ENCODE measurements at regions not wholly inside any gene's neighbourhood (a gene's known extent, or its start where the extent isn't known, plus 50 kb on each side); places are given as distances from the start of the nearest gene placed in this dataset.

GRCh38 chr15:47505712-47506328 lies 211.5 kb upstream of the SEMA6D start:
- H3K27me3 ChIP-seq (replicated peaks; ENCODE audit: insufficient read depth, low read depth, low read length, poor library complexity), result no peaks in the 10 kb centered on the region
- H3K4me3 ChIP-seq (ENCODE audit: low read depth, low read length, poor library complexity, severe bottlenecking), result no peak overlapping the region
- no TSS peak for BruUV-seq (replicated peaks)
- ChIA-PET POLR2A (ENCODE audit: low non-redundant PET) (no interaction called here), CTCF (interaction anchor here (1.5 kb wide), 1 partner anchor 34 kb away, joined by 6 read pairs; no protein-coding TSS in a partner anchor)
- TF ChIP-seq CTCF (conservative IDR thresholded peaks at IDR 0.05; ENCODE audit: low read depth, low read length), result no peak
- no peak for TF ChIP-seq EZH2 (IDR thresholded peaks at IDR 0.05; ENCODE audit: borderline replicate concordance, low read depth, low read length, poor library complexity, severe bottlenecking)
- peak overlapping the region; percentile 56 for H3K27ac ChIP-seq (ENCODE audit: low read depth, low read length, poor library complexity, severe bottlenecking)
- H3K36me3 ChIP-seq (ENCODE audit: insufficient read depth, low read length, poor library complexity, severe bottlenecking), result no peaks in the 10 kb centered on the region
- intact Hi-C loops (cut with micrococcal nuclease; ENCODE audit: unreplicated experiment), result no loop called here
- no peak for DNase-seq (ENCODE audit: low spot score)
- no peaks in the 10 kb centered on the region for H3K9me3 ChIP-seq (ENCODE audit: low read depth, low read length, poor library complexity, severe bottlenecking)
- peaks cover 29% of the 10 kb centered on the region for H3K4me1 ChIP-seq (ENCODE audit: insufficient read depth, low read length, poor library complexity, severe bottlenecking)

- CTCF ChIA-PET, result interaction anchor here (1.5 kb wide), 1 partner anchor 35 kb away, joined by 6 read pairs; no protein-coding TSS in a partner anchor
- POLR2A ChIA-PET (ENCODE audit: low non-redundant PET), result no interaction called here
- H3K4me1 ChIP-seq (ENCODE audit: insufficient read depth, low read length, poor library complexity, severe bottlenecking), result peaks cover 29% of the 10 kb centered on the region
Observed at GRCh38 chr15:47506329-47507100, 210.8 kb upstream of the SEMA6D start.

More at GRCh38 chr15:47506329-47507100, 210.8 kb upstream of the SEMA6D start:
- DNase-seq (ENCODE audit: low spot score), result peak; percentile 74
- H3K4me3 ChIP-seq (ENCODE audit: low read depth, low read length, poor library complexity, severe bottlenecking), result no peak overlapping the region
- H3K27me3 ChIP-seq (replicated peaks; ENCODE audit: insufficient read depth, low read depth, low read length, poor library complexity), result no peaks in the 10 kb centered on the region
- TF ChIP-seq EZH2 (IDR thresholded peaks at IDR 0.05; ENCODE audit: borderline replicate concordance, low read depth, low read length, poor library complexity, severe bottlenecking), result no peak
- TF ChIP-seq CTCF (conservative IDR thresholded peaks at IDR 0.05; ENCODE audit: low read depth, low read length), result no peak
- H3K27ac ChIP-seq (ENCODE audit: low read depth, low read length, poor library complexity, severe bottlenecking), result peak overlapping the region; percentile 56
- no peaks in the 10 kb centered on the region for H3K36me3 ChIP-seq (ENCODE audit: insufficient read depth, low read length, poor library complexity, severe bottlenecking)
- H3K9me3 ChIP-seq (ENCODE audit: low read depth, low read length, poor library complexity, severe bottlenecking), result no peaks in the 10 kb centered on the region
- intact Hi-C loops (cut with micrococcal nuclease; ENCODE audit: unreplicated experiment), result no loop called here
- BruUV-seq (replicated peaks), result no TSS peak
